ENCODE measurements at regions not wholly inside any gene's neighbourhood (a gene's known extent, or its start where the extent isn't known, plus 50 kb on each side); places are given as distances from the start of the nearest gene placed in this dataset.

DNA sequence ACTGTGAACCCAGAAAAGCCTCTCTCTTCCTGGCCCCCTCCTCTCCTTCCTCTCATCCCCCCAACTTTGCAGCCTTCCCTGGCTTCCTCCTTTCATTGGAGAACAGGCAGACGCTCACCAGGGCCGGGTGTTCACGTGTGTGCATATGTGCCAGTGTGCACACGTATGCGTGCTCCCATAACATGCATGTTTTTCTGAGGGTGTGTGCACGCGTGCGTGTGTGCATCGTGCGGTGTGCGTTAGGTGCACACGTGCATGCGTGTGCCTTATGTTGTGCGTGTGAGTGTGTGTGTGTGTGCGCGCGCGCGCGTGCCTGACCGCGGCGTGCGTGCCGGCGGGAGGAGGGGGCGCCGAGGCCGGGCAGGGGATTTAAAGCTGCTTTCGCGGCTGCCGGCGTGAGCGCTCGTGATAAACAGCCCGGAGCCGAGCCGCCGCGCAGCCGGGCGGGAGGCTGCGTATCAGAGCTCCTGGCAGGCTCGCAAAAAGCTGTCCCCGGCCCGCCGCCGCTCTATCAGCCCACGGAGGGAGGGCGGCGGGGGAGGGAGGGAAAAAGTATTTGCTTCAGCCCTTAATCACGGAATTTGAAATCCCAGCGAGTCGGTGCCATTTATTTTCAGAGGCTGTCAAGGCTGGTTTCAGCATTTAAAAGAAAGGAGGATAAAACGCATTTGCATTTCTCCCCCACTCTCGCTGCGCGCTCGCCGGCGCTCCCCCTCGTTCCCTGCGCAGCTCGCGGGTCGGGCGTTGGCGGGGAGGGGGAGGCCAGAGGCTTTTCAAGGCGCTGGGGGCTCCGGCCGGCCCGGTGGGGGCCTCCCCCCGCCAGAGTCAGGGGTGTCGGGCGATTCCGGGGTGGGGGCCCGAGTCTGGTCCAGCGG is 183.9 kb downstream of the C9orf50 start:
- peak; percentile 54; the same call in 1 of the 2 replicates for TF ChIP-seq ZNF70 (CRISPR knock-in tag; IDR thresholded peaks at IDR 0.05)
- TF ChIP-seq PATZ1 (CRISPR knock-in tag; IDR thresholded peaks at IDR 0.05; ENCODE audit: borderline replicate concordance), result peak; percentile 63; the same call in 1 of the 2 replicates
- TF ChIP-seq, protein P1, sequence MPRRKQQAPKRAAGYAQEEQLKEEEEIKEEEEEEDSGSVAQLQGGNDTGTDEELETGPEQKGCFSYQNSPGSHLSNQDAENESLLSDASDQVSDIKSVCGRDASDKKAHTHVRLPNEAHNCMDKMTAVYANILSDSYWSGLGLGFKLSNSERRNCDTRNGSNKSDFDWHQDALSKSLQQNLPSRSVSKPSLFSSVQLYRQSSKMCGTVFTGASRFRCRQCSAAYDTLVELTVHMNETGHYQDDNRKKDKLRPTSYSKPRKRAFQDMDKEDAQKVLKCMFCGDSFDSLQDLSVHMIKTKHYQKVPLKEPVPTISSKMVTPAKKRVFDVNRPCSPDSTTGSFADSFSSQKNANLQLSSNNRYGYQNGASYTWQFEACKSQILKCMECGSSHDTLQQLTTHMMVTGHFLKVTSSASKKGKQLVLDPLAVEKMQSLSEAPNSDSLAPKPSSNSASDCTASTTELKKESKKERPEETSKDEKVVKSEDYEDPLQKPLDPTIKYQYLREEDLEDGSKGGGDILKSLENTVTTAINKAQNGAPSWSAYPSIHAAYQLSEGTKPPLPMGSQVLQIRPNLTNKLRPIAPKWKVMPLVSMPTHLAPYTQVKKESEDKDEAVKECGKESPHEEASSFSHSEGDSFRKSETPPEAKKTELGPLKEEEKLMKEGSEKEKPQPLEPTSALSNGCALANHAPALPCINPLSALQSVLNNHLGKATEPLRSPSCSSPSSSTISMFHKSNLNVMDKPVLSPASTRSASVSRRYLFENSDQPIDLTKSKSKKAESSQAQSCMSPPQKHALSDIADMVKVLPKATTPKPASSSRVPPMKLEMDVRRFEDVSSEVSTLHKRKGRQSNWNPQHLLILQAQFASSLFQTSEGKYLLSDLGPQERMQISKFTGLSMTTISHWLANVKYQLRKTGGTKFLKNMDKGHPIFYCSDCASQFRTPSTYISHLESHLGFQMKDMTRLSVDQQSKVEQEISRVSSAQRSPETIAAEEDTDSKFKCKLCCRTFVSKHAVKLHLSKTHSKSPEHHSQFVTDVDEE (CRISPR knock-in tag; IDR thresholded peaks at IDR 0.05), result no peak
- ATAC-seq, result peak; percentile 78

DNA sequence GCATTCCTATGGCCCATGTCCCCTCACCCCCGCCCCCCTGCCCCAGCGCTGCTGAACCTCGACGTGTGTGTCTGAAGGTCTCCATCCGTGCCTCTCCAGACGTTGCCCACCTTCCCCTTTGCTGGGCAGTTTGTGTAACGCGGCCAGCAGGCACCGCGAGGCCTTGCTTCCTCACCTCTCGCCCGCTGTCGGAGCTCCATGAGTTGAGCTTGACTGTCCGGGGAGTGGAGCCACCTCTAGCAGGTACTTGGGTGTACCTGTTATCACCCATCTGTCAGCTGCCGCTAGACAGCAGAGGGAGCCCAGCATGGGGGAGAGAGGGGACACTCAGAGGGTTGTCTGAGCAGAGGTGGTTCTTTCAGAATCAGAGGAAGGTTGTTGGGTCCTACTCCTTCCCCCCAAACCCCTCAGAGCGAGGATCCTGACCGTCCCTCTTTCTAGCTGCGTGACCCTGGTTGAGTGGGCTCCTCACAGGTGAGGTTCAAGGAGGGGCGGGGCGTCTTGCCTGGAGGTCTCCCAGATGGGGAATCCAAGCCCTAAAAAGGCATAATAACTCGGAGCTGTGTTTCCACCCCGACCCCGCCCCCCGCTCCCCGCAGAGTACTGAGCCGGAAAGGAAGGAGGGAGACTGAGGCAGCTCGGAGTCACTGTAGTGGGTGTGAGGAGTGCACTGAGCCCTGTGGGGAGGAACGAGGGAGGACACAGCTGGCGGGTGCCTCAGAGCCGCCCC is 184.7 kb downstream of the C9orf50 start:
- no peak for ATAC-seq
- TF ChIP-seq TOX (CRISPR knock-in tag; IDR thresholded peaks at IDR 0.05; ENCODE audit: borderline replicate concordance) (no peak), ZNF8 (CRISPR knock-in tag; IDR thresholded peaks at IDR 0.05) (no peak), SNAI2 (CRISPR knock-in tag; IDR thresholded peaks at IDR 0.05) (no peak), ISL1 (CRISPR knock-in tag; IDR thresholded peaks at IDR 0.05) (no peak), OSR1 (CRISPR knock-in tag; IDR thresholded peaks at IDR 0.05) (no peak), ZFP3 (CRISPR knock-in tag; IDR thresholded peaks at IDR 0.05) (no peak), ZC3H10 (CRISPR knock-in tag; IDR thresholded peaks at IDR 0.05) (no peak), TCF4 (CRISPR knock-in tag; IDR thresholded peaks at IDR 0.05; ENCODE audit: borderline replicate concordance) (no peak), ESRRG (CRISPR knock-in tag; IDR thresholded peaks at IDR 0.05) (no peak)
- TF ChIP-seq, protein P1 (CRISPR knock-in tag; IDR thresholded peaks at IDR 0.05), result no peak
- TF ChIP-seq, protein P2, sequence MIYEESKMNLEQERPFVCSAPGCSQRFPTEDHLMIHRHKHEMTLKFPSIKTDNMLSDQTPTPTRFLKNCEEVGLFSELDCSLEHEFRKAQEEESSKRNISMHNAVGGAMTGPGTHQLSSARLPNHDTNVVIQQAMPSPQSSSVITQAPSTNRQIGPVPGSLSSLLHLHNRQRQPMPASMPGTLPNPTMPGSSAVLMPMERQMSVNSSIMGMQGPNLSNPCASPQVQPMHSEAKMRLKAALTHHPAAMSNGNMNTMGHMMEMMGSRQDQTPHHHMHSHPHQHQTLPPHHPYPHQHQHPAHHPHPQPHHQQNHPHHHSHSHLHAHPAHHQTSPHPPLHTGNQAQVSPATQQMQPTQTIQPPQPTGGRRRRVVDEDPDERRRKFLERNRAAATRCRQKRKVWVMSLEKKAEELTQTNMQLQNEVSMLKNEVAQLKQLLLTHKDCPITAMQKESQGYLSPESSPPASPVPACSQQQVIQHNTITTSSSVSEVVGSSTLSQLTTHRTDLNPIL (CRISPR knock-in tag; IDR thresholded peaks at IDR 0.05; ENCODE audit: low read depth), result no peak
- TF ChIP-seq, protein P3, sequence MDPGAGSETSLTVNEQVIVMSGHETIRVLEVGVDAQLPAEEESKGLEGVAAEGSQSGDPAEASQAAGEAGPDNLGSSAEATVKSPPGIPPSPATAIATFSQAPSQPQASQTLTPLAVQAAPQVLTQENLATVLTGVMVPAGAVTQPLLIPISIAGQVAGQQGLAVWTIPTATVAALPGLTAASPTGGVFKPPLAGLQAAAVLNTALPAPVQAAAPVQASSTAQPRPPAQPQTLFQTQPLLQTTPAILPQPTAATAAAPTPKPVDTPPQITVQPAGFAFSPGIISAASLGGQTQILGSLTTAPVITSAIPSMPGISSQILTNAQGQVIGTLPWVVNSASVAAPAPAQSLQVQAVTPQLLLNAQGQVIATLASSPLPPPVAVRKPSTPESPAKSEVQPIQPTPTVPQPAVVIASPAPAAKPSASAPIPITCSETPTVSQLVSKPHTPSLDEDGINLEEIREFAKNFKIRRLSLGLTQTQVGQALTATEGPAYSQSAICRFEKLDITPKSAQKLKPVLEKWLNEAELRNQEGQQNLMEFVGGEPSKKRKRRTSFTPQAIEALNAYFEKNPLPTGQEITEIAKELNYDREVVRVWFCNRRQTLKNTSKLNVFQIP (CRISPR knock-in tag; IDR thresholded peaks at IDR 0.05; ENCODE audit: borderline replicate concordance, low read depth), result no peak

DNA sequence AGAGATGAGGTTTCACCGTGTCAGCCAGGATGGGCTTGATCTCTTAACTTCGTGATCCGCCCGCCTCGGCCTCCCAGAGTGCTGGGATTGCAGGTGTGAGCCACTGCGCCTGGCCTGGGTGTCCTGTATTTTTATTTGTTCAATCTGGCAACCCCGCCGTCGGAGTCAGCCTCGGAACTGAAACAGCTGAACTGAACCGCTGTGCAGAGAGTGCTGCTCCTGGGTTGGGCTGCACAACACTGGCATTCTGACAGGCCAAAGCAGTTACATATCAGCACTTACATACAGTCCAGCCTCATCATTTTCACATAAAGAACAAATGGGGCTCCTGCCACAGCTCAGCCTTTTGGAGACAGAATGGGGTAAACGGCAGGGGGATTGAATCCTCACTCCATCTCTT is 185.6 kb downstream of the C9orf50 start:
- ATAC-seq, result no peak
- TF ChIP-seq, protein P3 (CRISPR knock-in tag; IDR thresholded peaks at IDR 0.05; ENCODE audit: borderline replicate concordance, low read depth), result no peak
- TF ChIP-seq ZC3H10 (CRISPR knock-in tag; IDR thresholded peaks at IDR 0.05) (no peak), PATZ1 (CRISPR knock-in tag; IDR thresholded peaks at IDR 0.05; ENCODE audit: borderline replicate concordance) (no peak), CSDC2 (CRISPR knock-in tag; IDR thresholded peaks at IDR 0.05) (no peak), ISL1 (CRISPR knock-in tag; IDR thresholded peaks at IDR 0.05) (no peak), ZFP3 (CRISPR knock-in tag; IDR thresholded peaks at IDR 0.05) (no peak), ZFP30 (CRISPR knock-in tag; IDR thresholded peaks at IDR 0.05) (no peak), ZNF8 (CRISPR knock-in tag; IDR thresholded peaks at IDR 0.05) (no peak)

All from SK-N-SH treated with all-trans-retinoic acid at 6 μM for 48 hours (cell line).